Prostate gland (tissue), 2 donors: ENCODE measurements at regions not wholly inside any gene's neighbourhood (a gene's known extent, or its start where the extent isn't known, plus 50 kb on each side); places are given as distances from the start of the nearest gene placed in this dataset.

ENCODE experiments used
- POLR2A ChIP-seq: fragments of 450-650 bp; IDR thresholded peaks from one replicate; pipeline ENCODE4 v1.6.1; 2016; ENCODE audit warnings: antibody characterized with exemption, mild to moderate bottlenecking
- POLR2AphosphoS5 ChIP-seq: sonication (generic); formaldehyde crosslinking; IDR thresholded peaks from one replicate; pipeline ENCODE4 v1.6.1; 2017; ENCODE audit warnings: antibody characterized with exemption
- TF ChIP-seq, protein P1 (sequence below), 4 experiments: fragments of 200-600 bp in 2 of 4; fragments of 450-650 bp in 2 of 4; sonication (generic) in 2 of 4; IDR thresholded peaks; 1 replicate in 3 of 4; 2 replicates in 1 of 4; pipeline ENCODE4 v1.5.1; 2016 to 2019; ENCODE audit warnings: antibody characterized with exemption in 4 of 4, mild to moderate bottlenecking in 2 of 4, moderate library complexity in 2 of 4

- TF ChIP-seq, protein P1, sequence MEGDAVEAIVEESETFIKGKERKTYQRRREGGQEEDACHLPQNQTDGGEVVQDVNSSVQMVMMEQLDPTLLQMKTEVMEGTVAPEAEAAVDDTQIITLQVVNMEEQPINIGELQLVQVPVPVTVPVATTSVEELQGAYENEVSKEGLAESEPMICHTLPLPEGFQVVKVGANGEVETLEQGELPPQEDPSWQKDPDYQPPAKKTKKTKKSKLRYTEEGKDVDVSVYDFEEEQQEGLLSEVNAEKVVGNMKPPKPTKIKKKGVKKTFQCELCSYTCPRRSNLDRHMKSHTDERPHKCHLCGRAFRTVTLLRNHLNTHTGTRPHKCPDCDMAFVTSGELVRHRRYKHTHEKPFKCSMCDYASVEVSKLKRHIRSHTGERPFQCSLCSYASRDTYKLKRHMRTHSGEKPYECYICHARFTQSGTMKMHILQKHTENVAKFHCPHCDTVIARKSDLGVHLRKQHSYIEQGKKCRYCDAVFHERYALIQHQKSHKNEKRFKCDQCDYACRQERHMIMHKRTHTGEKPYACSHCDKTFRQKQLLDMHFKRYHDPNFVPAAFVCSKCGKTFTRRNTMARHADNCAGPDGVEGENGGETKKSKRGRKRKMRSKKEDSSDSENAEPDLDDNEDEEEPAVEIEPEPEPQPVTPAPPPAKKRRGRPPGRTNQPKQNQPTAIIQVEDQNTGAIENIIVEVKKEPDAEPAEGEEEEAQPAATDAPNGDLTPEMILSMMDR (IDR thresholded peaks at IDR 0.05): no peak
- TF ChIP-seq POLR2AphosphoS5: no peak
- TF ChIP-seq POLR2A: no peak
These were observed 110.0 kb downstream of the ENC1 start for GRCh38 chr5:74530326-74531050.
